ENCODE measurements at regions not wholly inside any gene's neighbourhood (a gene's known extent, or its start where the extent isn't known, plus 50 kb on each side); places are given as distances from the start of the nearest gene placed in this dataset.

DNA sequence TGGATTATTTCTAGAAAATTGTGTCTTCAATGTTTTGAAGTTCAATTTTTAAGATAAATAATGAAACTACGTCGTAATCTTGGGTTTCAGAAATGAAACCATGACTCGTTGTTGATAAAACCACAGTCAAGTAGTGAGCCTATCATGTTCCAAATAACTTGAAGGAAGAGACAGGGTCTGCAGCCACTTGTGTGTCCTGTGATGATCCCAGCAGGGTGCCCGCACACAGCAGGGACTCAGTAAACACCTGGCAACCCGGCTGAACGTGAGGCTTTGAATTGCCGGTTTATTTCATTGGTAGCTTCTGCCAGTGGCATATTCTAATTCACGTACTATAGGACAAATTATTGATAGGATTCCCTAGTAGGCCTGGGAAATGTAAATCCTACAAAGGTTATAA lies 679.6 kb downstream of the IRX1 start:
- H3K36me3 ChIP-seq (ENCODE audit: control insufficient read depth in 2 of 3, insufficient read depth in 3 of 3, low read length in 3 of 3): no peaks in the 10 kb centered on the region
- Mint-ChIP-seq H3K36me3 (peaks cover 0 to 3% (median 0%) of the 10 kb centered on the region in 5 donors), H3K27me3 (no peaks in the 10 kb centered on the region), H3K4me3 (no peak overlapping the region), H3K9me3 (peaks cover under 1 to 26% (median 13%) of the 10 kb centered on the region in 11 donors), H3K4me1 (no peaks in the 10 kb centered on the region), H3K27ac (no peak overlapping the region)
- H3K9me3 ChIP-seq (ENCODE audit: control insufficient read depth in 2 of 3, low read length in 3 of 3): peaks cover 0 to 5% (median 0%) of the 10 kb centered on the region in 3 experiments
- no peaks in the 10 kb centered on the region for H3K4me1 ChIP-seq (ENCODE audit: control insufficient read depth in 2 of 2, insufficient read depth in 2 of 2, low read length in 2 of 2)
- ChIA-PET POLR2A (no interaction called here), CTCF (no interaction called here)
- no peaks in the 10 kb centered on the region for H3K27me3 ChIP-seq (ENCODE audit: control insufficient read depth in 2 of 2, insufficient read depth in 2 of 2, low read length in 2 of 2)
- no peak overlapping the region for H3K27ac ChIP-seq (ENCODE audit: low read depth, low read length)
- intact Hi-C loops (cut with micrococcal nuclease): no loop called here
- no peak overlapping the region for H3K4me3 ChIP-seq (ENCODE audit: low read length)
- ATAC-seq (no peak), DNase-seq (no peak)

GRCh38 chr5:4294878-4295277 lies 699.2 kb downstream of the IRX1 start:
- Mint-ChIP-seq H3K4me3 (no peak overlapping the region), H3K9me3 (peaks cover 0 to 15% (median 0%) of the 10 kb centered on the region in 11 donors), H3K4me1 (no peaks in the 10 kb centered on the region), H3K36me3 (no peaks in the 10 kb centered on the region), H3K27ac (no peak overlapping the region), H3K27me3 (no peaks in the 10 kb centered on the region)
- no peaks in the 10 kb centered on the region for H3K4me1 ChIP-seq (ENCODE audit: control insufficient read depth in 2 of 2, insufficient read depth in 2 of 2, low read length in 2 of 2)
- H3K4me3 ChIP-seq (ENCODE audit: low read length): no peak overlapping the region
- no peaks in the 10 kb centered on the region for H3K36me3 ChIP-seq (ENCODE audit: control insufficient read depth in 2 of 3, insufficient read depth in 3 of 3, low read length in 3 of 3)
- DNase-seq (no peak), ATAC-seq (no peak)
- no peaks in the 10 kb centered on the region for H3K9me3 ChIP-seq (ENCODE audit: control insufficient read depth in 2 of 3, low read length in 3 of 3)
- ChIA-PET POLR2A (no interaction called here), CTCF (no interaction called here)
- H3K27me3 ChIP-seq (ENCODE audit: control insufficient read depth in 2 of 2, insufficient read depth in 2 of 2, low read length in 2 of 2): no peaks in the 10 kb centered on the region
- intact Hi-C loops (cut with micrococcal nuclease): no loop called here
- H3K27ac ChIP-seq (ENCODE audit: low read depth, low read length): no peak overlapping the region

DNA sequence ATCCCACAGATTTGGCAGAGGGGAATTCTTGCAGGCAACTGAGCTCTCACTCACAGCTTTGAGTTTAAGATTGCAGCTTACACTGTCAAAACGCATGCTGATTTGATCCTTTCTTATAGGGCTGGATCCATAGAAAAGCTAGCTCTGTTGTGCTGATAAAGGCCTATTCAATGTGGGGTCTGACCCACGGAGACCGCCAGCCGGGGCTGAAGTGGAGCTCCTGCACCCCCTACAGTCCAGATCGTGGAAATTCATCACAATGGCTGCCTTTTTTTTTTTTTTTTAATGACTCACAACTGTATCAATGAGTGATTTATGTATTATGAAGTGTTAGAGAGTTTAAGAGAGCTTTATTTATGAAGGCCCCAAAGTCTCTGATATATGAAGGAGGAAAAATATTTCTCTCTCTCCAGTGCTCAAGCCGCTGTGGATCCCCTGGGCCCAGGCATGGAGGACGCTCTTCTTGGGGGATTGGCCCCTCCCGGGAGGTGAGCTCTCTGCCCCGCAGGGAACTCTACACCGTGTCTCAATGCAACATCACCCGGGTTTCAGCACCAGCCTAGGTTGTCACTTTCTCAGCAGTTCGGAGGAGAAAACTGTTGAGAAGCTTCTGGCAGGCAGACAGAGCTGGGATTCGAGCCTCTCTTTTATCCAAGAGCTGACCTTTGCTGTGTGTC lies 700.2 kb downstream of the IRX1 start:
- ChIA-PET CTCF (no interaction called here), POLR2A (no interaction called here)
- no peaks in the 10 kb centered on the region for H3K27me3 ChIP-seq (ENCODE audit: control insufficient read depth in 2 of 2, insufficient read depth in 2 of 2, low read length in 2 of 2)
- Mint-ChIP-seq H3K4me1 (no peaks in the 10 kb centered on the region), H3K4me3 (no peak overlapping the region), H3K9me3 (peaks cover 0 to 15% (median 0%) of the 10 kb centered on the region in 11 donors), H3K27me3 (no peaks in the 10 kb centered on the region), H3K27ac (no peak overlapping the region), H3K36me3 (no peaks in the 10 kb centered on the region)
- DNase-seq (no peak), ATAC-seq (no peak)
- no peaks in the 10 kb centered on the region for H3K9me3 ChIP-seq (ENCODE audit: control insufficient read depth in 2 of 3, low read length in 3 of 3)
- H3K4me1 ChIP-seq (ENCODE audit: control insufficient read depth in 2 of 2, insufficient read depth in 2 of 2, low read length in 2 of 2): no peaks in the 10 kb centered on the region
- intact Hi-C loops (cut with micrococcal nuclease): no loop called here
- H3K27ac ChIP-seq (ENCODE audit: low read depth, low read length): no peak overlapping the region
- H3K4me3 ChIP-seq (ENCODE audit: low read length): no peak overlapping the region
- H3K36me3 ChIP-seq (ENCODE audit: control insufficient read depth in 2 of 3, insufficient read depth in 3 of 3, low read length in 3 of 3): no peaks in the 10 kb centered on the region

DNA sequence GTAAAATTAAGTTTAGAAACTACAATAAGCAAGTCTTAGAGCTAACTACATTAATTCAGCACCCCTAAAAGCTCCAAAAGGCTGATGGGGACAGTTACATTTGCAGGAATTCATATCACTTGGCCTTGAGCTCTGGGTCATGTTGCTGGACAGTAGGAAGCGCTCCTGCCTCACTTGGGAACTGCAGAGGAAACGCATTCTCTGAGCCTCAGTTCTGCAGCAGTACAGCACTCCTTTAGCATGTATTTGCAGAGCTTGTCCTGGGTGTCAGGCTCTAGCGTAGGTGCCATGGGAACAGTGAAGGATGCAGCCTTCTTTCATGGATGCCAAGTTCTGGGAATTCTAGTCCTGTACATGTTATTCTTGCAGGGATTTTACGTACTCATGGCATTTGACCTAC lies 710.4 kb downstream of the IRX1 start:
- Histone ChIP-seq H3K4me3 (ENCODE audit: low read length) (no peak overlapping the region), H3K4me1 (ENCODE audit: control insufficient read depth in 2 of 2, insufficient read depth in 2 of 2, low read length in 2 of 2) (no peaks in the 10 kb centered on the region), H3K36me3 (ENCODE audit: control insufficient read depth in 2 of 3, insufficient read depth in 3 of 3, low read length in 3 of 3) (no peaks in the 10 kb centered on the region), H3K9me3 (ENCODE audit: control insufficient read depth in 2 of 3, low read length in 3 of 3) (no peaks in the 10 kb centered on the region), H3K27ac (ENCODE audit: low read depth, low read length) (no peak overlapping the region), H3K27me3 (ENCODE audit: control insufficient read depth in 2 of 2, insufficient read depth in 2 of 2, low read length in 2 of 2) (no peaks in the 10 kb centered on the region)
- CTCF ChIA-PET: no interaction called here
- ATAC-seq (no peak), DNase-seq (no peak)
- Mint-ChIP-seq H3K9me3 (peaks cover 0 to 5% (median 3%) of the 10 kb centered on the region in 11 donors), H3K4me3 (no peak overlapping the region), H3K4me1 (no peaks in the 10 kb centered on the region), H3K36me3 (no peaks in the 10 kb centered on the region), H3K27me3 (peaks cover 0 to 2% (median 0%) of the 10 kb centered on the region in 5 donors), H3K27ac (no peak overlapping the region)
- intact Hi-C loops (cut with micrococcal nuclease): no loop called here
- POLR2A ChIA-PET: no interaction called here

- Mint-ChIP-seq H3K9me3 (peaks cover 0 to 13% (median 7%) of the 10 kb centered on the region in 11 donors), H3K36me3 (peaks cover 0 to 4% (median 0%) of the 10 kb centered on the region in 5 donors), H3K4me1 (no peaks in the 10 kb centered on the region), H3K27me3 (no peaks in the 10 kb centered on the region), H3K27ac (no peak overlapping the region), H3K4me3 (no peak overlapping the region)
- POLR2A ChIA-PET: no interaction called here
- H3K27me3 ChIP-seq (ENCODE audit: control insufficient read depth in 2 of 2, insufficient read depth in 2 of 2, low read length in 2 of 2): no peaks in the 10 kb centered on the region
- no peaks in the 10 kb centered on the region for H3K36me3 ChIP-seq (ENCODE audit: control insufficient read depth in 2 of 3, insufficient read depth in 3 of 3, low read length in 3 of 3)
- CTCF ChIA-PET: no interaction called here
- no peak overlapping the region for H3K4me3 ChIP-seq (ENCODE audit: low read length)
- H3K9me3 ChIP-seq (ENCODE audit: control insufficient read depth in 2 of 3, low read length in 3 of 3): no peaks in the 10 kb centered on the region
- H3K4me1 ChIP-seq (ENCODE audit: control insufficient read depth in 2 of 2, insufficient read depth in 2 of 2, low read length in 2 of 2): no peaks in the 10 kb centered on the region
- intact Hi-C loops (cut with micrococcal nuclease): no loop called here
- no peak overlapping the region for H3K27ac ChIP-seq (ENCODE audit: low read depth, low read length)
- no peak for ATAC-seq
- no peak for DNase-seq
Measured at GRCh38 chr5:4309026-4309425, 713.4 kb downstream of the IRX1 start.

DNA sequence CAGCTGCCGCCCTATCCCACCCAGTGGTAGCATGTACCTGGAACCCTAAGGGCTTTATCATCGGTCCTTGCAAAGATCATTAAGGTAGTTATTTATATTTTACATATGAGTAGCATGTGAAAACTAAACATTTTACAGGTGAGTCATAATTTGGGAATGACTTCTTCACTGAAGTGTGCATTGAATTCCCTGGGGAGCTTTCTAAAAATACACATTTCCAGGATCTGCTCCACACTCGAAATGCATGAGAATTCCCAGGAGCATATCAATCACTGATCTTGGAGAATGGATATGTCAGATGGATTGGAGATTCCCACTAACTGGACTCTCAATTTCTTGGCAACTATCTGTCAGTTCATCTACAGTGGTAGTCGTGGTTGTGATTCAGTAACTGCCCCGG lies 717.5 kb downstream of the IRX1 start:
- CTCF ChIA-PET: no interaction called here
- no peaks in the 10 kb centered on the region for H3K36me3 ChIP-seq (ENCODE audit: control insufficient read depth in 2 of 3, insufficient read depth in 3 of 3, low read length in 3 of 3)
- Mint-ChIP-seq H3K36me3 (peaks cover 0 to 4% (median 0%) of the 10 kb centered on the region in 5 donors), H3K27me3 (no peaks in the 10 kb centered on the region), H3K4me3 (no peak overlapping the region), H3K9me3 (peaks cover 0 to 19% (median 4%) of the 10 kb centered on the region in 11 donors), H3K27ac (no peak overlapping the region), H3K4me1 (no peaks in the 10 kb centered on the region)
- intact Hi-C loops (cut with micrococcal nuclease): no loop called here
- POLR2A ChIA-PET: no interaction called here
- no peaks in the 10 kb centered on the region for H3K4me1 ChIP-seq (ENCODE audit: control insufficient read depth in 2 of 2, insufficient read depth in 2 of 2, low read length in 2 of 2)
- DNase-seq (no peak), ATAC-seq (no peak)
- H3K9me3 ChIP-seq (ENCODE audit: control insufficient read depth in 2 of 3, low read length in 3 of 3): no peaks in the 10 kb centered on the region
- no peaks in the 10 kb centered on the region for H3K27me3 ChIP-seq (ENCODE audit: control insufficient read depth in 2 of 2, insufficient read depth in 2 of 2, low read length in 2 of 2)
- H3K27ac ChIP-seq (ENCODE audit: low read depth, low read length): no peak overlapping the region
- H3K4me3 ChIP-seq (ENCODE audit: low read length): no peak overlapping the region

GRCh38 chr5:4319478-4320128 lies 724.0 kb downstream of the IRX1 start:
- ChIA-PET POLR2A (no interaction called here), CTCF (no interaction called here)
- Mint-ChIP-seq H3K9me3 (peaks cover 0 to 32% (median 7%) of the 10 kb centered on the region in 11 donors), H3K4me3 (no peak overlapping the region), H3K27me3 (no peaks in the 10 kb centered on the region), H3K27ac (no peak overlapping the region), H3K4me1 (no peaks in the 10 kb centered on the region), H3K36me3 (no peaks in the 10 kb centered on the region)
- ATAC-seq (no peak), DNase-seq (no peak)
- H3K4me3 ChIP-seq (ENCODE audit: low read length): no peak overlapping the region
- H3K27ac ChIP-seq (ENCODE audit: low read depth, low read length): no peak overlapping the region
- H3K36me3 ChIP-seq (ENCODE audit: control insufficient read depth in 2 of 3, insufficient read depth in 3 of 3, low read length in 3 of 3): no peaks in the 10 kb centered on the region
- H3K27me3 ChIP-seq (ENCODE audit: control insufficient read depth in 2 of 2, insufficient read depth in 2 of 2, low read length in 2 of 2): no peaks in the 10 kb centered on the region
- H3K4me1 ChIP-seq (ENCODE audit: control insufficient read depth in 2 of 2, insufficient read depth in 2 of 2, low read length in 2 of 2): no peaks in the 10 kb centered on the region
- intact Hi-C loops (cut with micrococcal nuclease): no loop called here
- no peaks in the 10 kb centered on the region for H3K9me3 ChIP-seq (ENCODE audit: control insufficient read depth in 2 of 3, low read length in 3 of 3)
